A673 (cell line): ENCODE measurements at regions not wholly inside any gene's neighbourhood (a gene's known extent, or its start where the extent isn't known, plus 50 kb on each side); places are given as distances from the start of the nearest gene placed in this dataset.

Experiments used
- EZH2 ChIP-seq: fragments of 200-600 bp; sonication (generic); IDR thresholded peaks from 2 replicates; pipeline ENCODE4 v1.6.1; 2017; ENCODE audit warnings: borderline replicate concordance, low read depth, mild to moderate bottlenecking, mixed read lengths, antibody characterized with exemption, low read length; ENCODE audit not compliant: poor library complexity, severe bottlenecking
- TF ChIP-seq, protein P1 (sequence below): fragments of 300-800, 200-600 bp; sonication (generic); conservative IDR thresholded peaks from 2 replicates; pipeline ENCODE4 v1.5.1; 2017; ENCODE audit warnings: low read depth, mild to moderate bottlenecking, antibody characterized with exemption, low read length, moderate library complexity, mixed read lengths

GRCh38 chr12:80031229-80031628 is 68.1 kb upstream of the OTOGL start:
- TF ChIP-seq, protein P1, sequence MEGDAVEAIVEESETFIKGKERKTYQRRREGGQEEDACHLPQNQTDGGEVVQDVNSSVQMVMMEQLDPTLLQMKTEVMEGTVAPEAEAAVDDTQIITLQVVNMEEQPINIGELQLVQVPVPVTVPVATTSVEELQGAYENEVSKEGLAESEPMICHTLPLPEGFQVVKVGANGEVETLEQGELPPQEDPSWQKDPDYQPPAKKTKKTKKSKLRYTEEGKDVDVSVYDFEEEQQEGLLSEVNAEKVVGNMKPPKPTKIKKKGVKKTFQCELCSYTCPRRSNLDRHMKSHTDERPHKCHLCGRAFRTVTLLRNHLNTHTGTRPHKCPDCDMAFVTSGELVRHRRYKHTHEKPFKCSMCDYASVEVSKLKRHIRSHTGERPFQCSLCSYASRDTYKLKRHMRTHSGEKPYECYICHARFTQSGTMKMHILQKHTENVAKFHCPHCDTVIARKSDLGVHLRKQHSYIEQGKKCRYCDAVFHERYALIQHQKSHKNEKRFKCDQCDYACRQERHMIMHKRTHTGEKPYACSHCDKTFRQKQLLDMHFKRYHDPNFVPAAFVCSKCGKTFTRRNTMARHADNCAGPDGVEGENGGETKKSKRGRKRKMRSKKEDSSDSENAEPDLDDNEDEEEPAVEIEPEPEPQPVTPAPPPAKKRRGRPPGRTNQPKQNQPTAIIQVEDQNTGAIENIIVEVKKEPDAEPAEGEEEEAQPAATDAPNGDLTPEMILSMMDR = no peak
- no peak for TF ChIP-seq EZH2
